ENCODE measurements at regions not wholly inside any gene's neighbourhood (a gene's known extent, or its start where the extent isn't known, plus 50 kb on each side); places are given as distances from the start of the nearest gene placed in this dataset.

DNA sequence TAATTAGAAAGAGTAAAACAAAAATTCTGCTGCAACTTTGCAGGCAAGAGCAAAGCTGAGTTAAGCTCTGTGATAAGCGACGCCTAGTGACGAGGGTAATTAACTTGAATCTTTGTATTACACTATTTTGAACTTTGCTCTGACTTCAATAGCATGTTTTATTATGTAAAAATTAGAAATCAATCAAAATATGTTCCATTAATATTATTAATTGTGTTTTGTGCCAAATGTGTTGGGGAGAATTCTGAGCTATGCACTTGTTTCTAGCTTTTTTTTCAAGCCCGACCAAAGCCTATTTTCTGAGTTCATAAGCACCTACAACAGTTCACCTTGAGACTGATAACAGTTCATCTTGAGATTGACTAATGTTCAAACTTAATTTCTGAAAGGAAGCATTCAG, 90.1 kb upstream of the PDE3A start:
- DNase-seq (ENCODE audit: low read depth in 2 of 3, low spot score in 1 of 3), result no peak

DNA sequence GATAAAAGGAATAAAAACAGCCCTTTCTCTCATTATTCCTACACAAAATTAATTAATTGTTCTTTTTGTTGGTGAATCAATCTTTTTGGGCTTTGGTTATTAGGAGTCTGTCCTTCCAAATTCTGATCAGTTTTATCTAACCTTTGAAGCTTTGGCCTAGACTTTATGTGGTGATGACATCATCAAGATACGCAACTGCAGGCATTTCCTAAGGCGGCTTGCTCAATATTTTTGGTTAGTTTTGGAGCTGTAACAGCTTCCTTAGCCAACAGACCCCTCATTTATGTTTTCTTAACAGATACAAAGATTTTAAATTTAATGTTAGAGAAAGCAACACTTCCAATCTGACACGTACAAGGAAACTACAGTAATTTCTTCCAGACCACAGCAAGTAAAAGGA, 87.8 kb upstream of the PDE3A start:
- no peak for DNase-seq (ENCODE audit: low read depth in 2 of 3, low spot score in 1 of 3)

DNA sequence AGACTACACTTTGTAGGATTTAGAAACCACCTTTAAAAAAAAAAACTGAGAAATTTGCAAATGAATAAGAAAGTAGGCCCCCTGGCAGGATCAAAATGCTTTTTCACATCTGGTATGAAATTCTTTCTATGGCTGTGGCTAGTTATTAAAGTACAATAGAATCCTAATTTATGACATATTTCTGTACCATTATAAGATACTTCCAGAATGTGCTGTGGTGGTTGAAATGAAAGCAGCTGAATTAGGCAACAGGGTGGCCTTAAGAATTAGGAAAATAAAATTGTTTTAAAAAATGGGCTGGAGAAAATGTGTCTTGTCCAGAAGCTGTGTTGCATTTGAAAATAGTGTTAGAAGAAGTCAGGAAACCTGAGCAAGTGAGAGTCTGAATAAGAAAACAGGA, 85.9 kb upstream of the PDE3A start:
- no peak for DNase-seq (ENCODE audit: low read depth in 2 of 3, low spot score in 1 of 3)

DNA sequence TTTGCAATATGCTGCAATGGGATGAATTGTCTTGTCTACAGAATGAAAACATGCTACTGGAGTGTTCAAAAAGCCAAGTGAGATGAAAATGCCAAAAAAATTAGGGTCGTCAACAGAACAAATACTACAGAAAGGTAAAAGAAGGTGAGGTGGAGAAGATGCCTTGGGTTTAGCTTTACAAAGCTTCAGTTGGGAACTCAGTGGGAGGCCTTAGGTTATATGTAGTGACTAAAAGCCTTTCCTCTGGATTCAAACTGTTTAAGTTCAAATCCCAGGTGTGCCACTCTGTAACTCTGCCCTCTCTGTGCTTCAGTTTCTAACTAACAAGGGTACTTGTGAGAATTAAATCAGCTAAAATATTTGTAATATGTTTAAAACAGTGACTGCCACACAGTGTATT, 84.9 kb upstream of the PDE3A start:
- DNase-seq (ENCODE audit: low read depth in 2 of 3, low spot score in 1 of 3), result no peak

DNA sequence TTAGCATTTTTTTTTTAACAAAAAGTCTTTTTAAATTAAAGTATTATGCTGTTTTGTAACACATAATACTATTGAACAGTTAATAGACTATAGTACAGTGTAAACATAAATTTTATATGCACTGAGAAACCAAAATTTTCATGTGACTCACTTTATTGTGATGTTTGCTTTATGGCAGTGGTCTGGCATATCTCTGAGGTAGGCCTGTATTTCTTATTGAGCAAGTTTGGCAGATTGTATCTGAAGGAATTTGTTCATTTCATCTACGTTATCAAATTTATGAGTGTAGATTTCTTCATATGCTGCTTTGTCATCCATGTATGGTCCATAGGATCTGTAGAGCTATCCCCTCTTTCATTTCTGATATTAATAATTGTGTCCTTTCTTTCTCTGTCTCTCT, 78.8 kb upstream of the PDE3A start:
- DNase-seq (ENCODE audit: low read depth in 2 of 3, low spot score in 1 of 3), result no peak

DNA sequence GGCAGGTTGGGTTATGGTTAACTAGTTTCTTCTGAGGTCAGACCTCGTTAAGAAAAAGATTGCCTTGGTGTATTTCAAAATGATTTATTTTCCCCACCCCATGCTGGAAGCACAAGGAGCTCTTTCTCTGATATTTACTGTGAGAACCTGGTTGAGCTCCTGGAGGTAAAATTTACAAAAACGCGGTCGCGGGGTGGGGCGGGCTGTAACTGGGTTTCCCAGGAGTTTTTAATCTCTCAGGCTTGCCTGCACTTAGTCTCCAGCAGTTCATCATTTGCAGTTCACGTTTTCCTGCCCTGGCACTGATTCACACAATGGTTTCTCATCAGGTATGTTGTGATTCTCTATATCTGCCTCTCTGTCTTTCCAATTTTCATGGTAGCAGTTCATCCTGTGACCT, 67.9 kb upstream of the PDE3A start:
- DNase-seq (ENCODE audit: low read depth in 2 of 3, low spot score in 1 of 3), result no peak

DNA sequence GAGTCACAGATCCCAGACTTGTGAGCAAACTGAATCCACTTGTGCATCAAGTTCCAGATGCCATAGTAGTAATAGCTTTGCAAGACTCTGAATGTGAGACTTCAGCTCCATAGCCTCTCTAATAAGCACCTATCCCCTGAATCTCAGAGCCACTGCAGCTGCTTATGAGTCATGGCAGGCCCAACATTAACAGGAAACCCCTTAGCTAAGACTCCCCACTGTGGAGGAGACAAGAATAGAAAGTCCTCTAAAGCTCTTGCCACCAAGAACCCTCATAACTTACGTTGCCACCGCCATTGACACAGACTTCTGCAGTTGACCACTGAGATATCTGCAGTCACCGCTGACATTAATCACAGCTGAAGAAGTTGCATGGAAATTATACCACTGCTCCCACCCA, 62.9 kb upstream of the PDE3A start:
- no peak for DNase-seq (ENCODE audit: low read depth in 2 of 3, low spot score in 1 of 3)

DNA sequence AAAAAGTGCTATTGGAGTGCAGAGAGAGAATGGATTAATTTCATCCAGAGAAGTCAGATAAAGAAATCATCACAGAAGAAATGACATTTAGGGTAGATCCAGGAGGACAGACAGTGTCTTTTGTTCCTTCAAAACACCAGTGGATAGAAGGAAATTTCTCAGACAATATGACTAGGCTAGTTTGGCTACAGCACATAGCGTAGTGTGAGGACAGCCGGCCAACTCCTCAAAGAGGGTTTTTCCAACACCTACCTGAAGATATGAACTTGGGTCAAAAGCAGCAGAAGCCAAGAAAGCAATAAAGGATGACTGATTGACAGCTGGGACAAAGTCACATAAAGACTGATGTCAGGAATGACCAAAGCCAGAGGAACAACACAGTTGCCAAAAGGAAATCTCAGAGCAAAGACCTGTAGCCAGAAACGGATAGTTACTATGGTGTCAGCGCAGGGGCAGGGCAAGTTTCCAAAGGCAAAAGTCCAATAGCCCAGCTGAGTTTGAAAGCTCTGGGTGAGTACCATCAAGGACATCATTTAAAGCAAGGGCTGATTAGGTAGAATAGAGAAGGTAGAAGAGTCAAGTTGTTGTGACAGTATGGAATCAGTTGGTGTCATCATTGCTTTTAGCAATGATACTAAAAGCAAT, 58.7 kb upstream of the PDE3A start:
- DNase-seq (ENCODE audit: low read depth in 2 of 3, low spot score in 1 of 3), result no peak

DNA sequence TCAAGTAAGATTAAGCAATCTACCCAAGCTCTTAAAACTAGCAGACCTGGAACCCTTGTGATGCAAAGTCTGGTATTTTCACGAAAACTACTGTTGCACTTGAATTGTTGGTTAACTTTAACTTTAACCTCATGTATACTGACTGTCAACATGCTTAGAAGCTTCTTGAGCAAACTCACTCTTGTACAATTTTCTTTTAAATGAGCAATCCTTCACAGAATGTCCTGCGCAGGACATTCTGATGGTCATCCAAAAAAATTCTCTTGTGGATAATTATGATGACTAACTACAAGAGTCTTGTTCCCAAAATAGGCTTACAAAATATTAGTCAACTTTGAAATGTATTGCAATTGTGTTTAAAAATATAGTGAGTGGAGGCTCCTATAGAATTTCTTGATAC, 54.0 kb upstream of the PDE3A start:
- no peak for DNase-seq (ENCODE audit: low read depth in 2 of 3, low spot score in 1 of 3)

DNA sequence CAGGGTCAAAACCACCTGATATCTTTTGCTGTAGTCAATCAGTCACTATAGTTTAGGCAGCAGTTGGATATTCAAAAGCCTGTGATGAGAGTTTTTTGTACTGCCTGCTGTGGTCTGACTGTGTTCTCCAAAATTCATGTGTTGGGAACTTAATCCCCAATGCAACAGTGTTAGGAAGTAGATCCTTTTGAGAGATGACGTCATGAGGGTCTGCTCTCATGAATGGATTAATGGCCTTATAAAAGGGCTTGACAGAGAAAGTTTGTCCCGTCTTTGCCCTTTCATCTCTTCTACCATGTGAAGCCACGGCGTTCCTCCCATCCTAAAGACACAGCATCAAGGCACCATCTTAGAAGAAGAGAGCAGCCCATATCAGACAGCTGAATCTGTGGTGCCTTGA, 50.8 kb upstream of the PDE3A start:
- DNase-seq (ENCODE audit: low read depth in 2 of 3, low spot score in 1 of 3), result no peak

Data from stimulated activated CD4-positive, alpha-beta T cell treated with anti-CD3 and anti-CD28 coated beads, Interleukin-12 subunit alpha, Interleukin-12 subunit beta, amount 100 ng/mL, for 48 hours (primary cell).